ENCODE measurements at regions not wholly inside any gene's neighbourhood (a gene's known extent, or its start where the extent isn't known, plus 50 kb on each side); places are given as distances from the start of the nearest gene placed in this dataset.

GRCh38 chr12:84148335-84148734, 764.3 kb downstream of the SLC6A15 start:
- TF ChIP-seq EZH2 (IDR thresholded peaks at IDR 0.05; ENCODE audit: borderline replicate concordance, low read length): no peak
- TF ChIP-seq CTCF (IDR thresholded peaks at IDR 0.05; ENCODE audit: low read length): no peak
